ENCODE measurements at regions not wholly inside any gene's neighbourhood (a gene's known extent, or its start where the extent isn't known, plus 50 kb on each side); places are given as distances from the start of the nearest gene placed in this dataset.

- no peak for TF ChIP-seq EZH2 (IDR thresholded peaks at IDR 0.05; ENCODE audit: low read length, missing control alignments)
- TF ChIP-seq, protein P1, sequence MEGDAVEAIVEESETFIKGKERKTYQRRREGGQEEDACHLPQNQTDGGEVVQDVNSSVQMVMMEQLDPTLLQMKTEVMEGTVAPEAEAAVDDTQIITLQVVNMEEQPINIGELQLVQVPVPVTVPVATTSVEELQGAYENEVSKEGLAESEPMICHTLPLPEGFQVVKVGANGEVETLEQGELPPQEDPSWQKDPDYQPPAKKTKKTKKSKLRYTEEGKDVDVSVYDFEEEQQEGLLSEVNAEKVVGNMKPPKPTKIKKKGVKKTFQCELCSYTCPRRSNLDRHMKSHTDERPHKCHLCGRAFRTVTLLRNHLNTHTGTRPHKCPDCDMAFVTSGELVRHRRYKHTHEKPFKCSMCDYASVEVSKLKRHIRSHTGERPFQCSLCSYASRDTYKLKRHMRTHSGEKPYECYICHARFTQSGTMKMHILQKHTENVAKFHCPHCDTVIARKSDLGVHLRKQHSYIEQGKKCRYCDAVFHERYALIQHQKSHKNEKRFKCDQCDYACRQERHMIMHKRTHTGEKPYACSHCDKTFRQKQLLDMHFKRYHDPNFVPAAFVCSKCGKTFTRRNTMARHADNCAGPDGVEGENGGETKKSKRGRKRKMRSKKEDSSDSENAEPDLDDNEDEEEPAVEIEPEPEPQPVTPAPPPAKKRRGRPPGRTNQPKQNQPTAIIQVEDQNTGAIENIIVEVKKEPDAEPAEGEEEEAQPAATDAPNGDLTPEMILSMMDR (conservative IDR thresholded peaks at IDR 0.05 in 1 of 2, IDR thresholded peaks at IDR 0.05 in 1 of 2; ENCODE audit: low read depth in 1 of 2, low read length in 2 of 2) = no peak
Observed at GRCh38 chr12:30822385-30823155, 67.8 kb upstream of the CAPRIN2 start.
